Femur (tissue), 1 donor: ENCODE measurements at regions not wholly inside any gene's neighbourhood (a gene's known extent, or its start where the extent isn't known, plus 50 kb on each side); places are given as distances from the start of the nearest gene placed in this dataset.
A peak's percentile ranks its signal among the peaks of the same experiment; 100 is the strongest.
"Not testable (repeated sequence)": the region's sequence is repeated elsewhere in the genome, so short reads cannot be mapped to it uniquely, and the experiment has no call there.

Experiments
- DNase-seq: peaks from one replicate; pipeline ENCODE4 v3.0.0-alpha.2; 2017

- no peak for DNase-seq
Observed at GRCh38 chr5:124157320-124157719, 589.1 kb downstream of the ZNF608 start.

- no peak for DNase-seq
Observed at GRCh38 chr5:124156415-124156996, 589.9 kb downstream of the ZNF608 start.

- DNase-seq, result no peak
Observed at GRCh38 chr5:124154714-124155113, 591.7 kb downstream of the ZNF608 start.

GRCh38 chr5:124153588-124153987, 592.9 kb downstream of the ZNF608 start:
- no peak for DNase-seq

- DNase-seq, result no peak
Observed at GRCh38 chr5:124148574-124148973, 597.9 kb downstream of the ZNF608 start.

GRCh38 chr5:124140060-124140459, 606.4 kb downstream of the ZNF608 start:
- DNase-seq, result no peak

GRCh38 chr5:124139477-124139876, 607.0 kb downstream of the ZNF608 start:
- no peak for DNase-seq

- DNase-seq, result no peak
Observed at GRCh38 chr5:124136609-124137008, 609.8 kb downstream of the ZNF608 start.

- DNase-seq, result no peak
Observed at GRCh38 chr5:124134941-124135340, 611.5 kb downstream of the ZNF608 start.

- no peak for DNase-seq
Observed at GRCh38 chr5:124133406-124133805, 613.0 kb downstream of the ZNF608 start.

GRCh38 chr5:124132843-124133242, 613.6 kb downstream of the ZNF608 start:
- DNase-seq, result no peak

- DNase-seq, result no peak
Observed at GRCh38 chr5:124131466-124131865, 615.0 kb downstream of the ZNF608 start.

GRCh38 chr5:124130816-124131215, 615.6 kb downstream of the ZNF608 start:
- DNase-seq, result no peak

- no peak for DNase-seq
Observed at GRCh38 chr5:124128867-124129266, 616.9 kb downstream of the CSNK1G3 start.

- no peak for DNase-seq
Observed at GRCh38 chr5:124126504-124127217, 614.7 kb downstream of the CSNK1G3 start.

GRCh38 chr5:124124711-124125229, 612.8 kb downstream of the CSNK1G3 start:
- DNase-seq, result peak; percentile 36

GRCh38 chr5:124121198-124121597, 609.2 kb downstream of the CSNK1G3 start:
- no peak for DNase-seq

GRCh38 chr5:124114911-124115310, 602.9 kb downstream of the CSNK1G3 start:
- DNase-seq, result no peak

GRCh38 chr5:124111886-124112285, 599.9 kb downstream of the CSNK1G3 start:
- DNase-seq, result no peak

GRCh38 chr5:124110942-124111341, 599.0 kb downstream of the CSNK1G3 start:
- DNase-seq, result no peak

GRCh38 chr5:124105326-124105725, 593.3 kb downstream of the CSNK1G3 start:
- DNase-seq, result no peak

GRCh38 chr5:124104821-124105220, 592.8 kb downstream of the CSNK1G3 start:
- peak; percentile 33 for DNase-seq

- no peak for DNase-seq
Observed at GRCh38 chr5:124104344-124104743, 592.4 kb downstream of the CSNK1G3 start.

GRCh38 chr5:124103671-124104070, 591.7 kb downstream of the CSNK1G3 start:
- DNase-seq, result no peak

GRCh38 chr5:124103056-124103455, 591.1 kb downstream of the CSNK1G3 start:
- not testable (repeated sequence) for DNase-seq
